Thyroid gland (tissue), 4 donors: ENCODE measurements at regions not wholly inside any gene's neighbourhood (a gene's known extent, or its start where the extent isn't known, plus 50 kb on each side); places are given as distances from the start of the nearest gene placed in this dataset.

ENCODE experiments used
- DNase-seq, 2 donors: peaks; one replicate each; pipeline ENCODE4 v3.0.0-alpha.2; 2019
- H3K27ac ChIP-seq, 3 donors: fragments of 200-600 bp; sonication (generic); 1 replicate in 2 of 3; 2 replicates in 1 of 3; pipeline ENCODE4 v1.5.1; 2016 to 2019; ENCODE audit warnings: mild to moderate bottlenecking in 1 of 3, moderate library complexity in 1 of 3
- H3K27me3 ChIP-seq: fragments of 200-600 bp; sonication (generic); one replicate; pipeline ENCODE4 v1.5.1; 2019
- H3K36me3 ChIP-seq, 2 donors: fragments of 200-600 bp; sonication (generic); one replicate each; pipeline ENCODE4 v1.5.1; 2016 to 2019
- H3K4me1 ChIP-seq, 2 donors: fragments of 200-600 bp; sonication (generic); one replicate each; pipeline ENCODE4 v1.5.1; 2017 to 2019
- H3K4me3 ChIP-seq, 3 donors: fragments of 200-600 bp; sonication (generic); replicated peaks in 1 of 3; 1 replicate in 2 of 3; 2 replicates in 1 of 3; pipeline ENCODE4 v1.5.1; 2016; ENCODE audit warnings: mild to moderate bottlenecking in 1 of 3
- H3K9me3 ChIP-seq: fragments of 200-600 bp; sonication (generic); one replicate; pipeline ENCODE4 v1.5.1; 2017
- POLR2A ChIP-seq, 2 donors: fragments of 450-650 bp; IDR thresholded peaks; one replicate each; pipeline ENCODE4 v1.6.1; 2017; ENCODE audit warnings: antibody characterized with exemption in 2 of 2, mild to moderate bottlenecking in 2 of 2, moderate library complexity in 1 of 2
- WGBS, 2 donors: methylation state at CpG; one replicate each; pipeline ENCODE4 v1.1.5; 2017; 5-methylcytosine and 5-hydroxymethylcytosine counted together
- intact Hi-C: fragments of 100-400 bp; cut with DNase I; formaldehyde crosslinking; loops from one replicate; pipeline ENCODE4 v1.15.1; 2023
- TF ChIP-seq, protein P1 (sequence below), 6 experiments: fragments of 200-600 bp in 3 of 6; fragments of 450-650 bp in 3 of 6; sonication (generic) in 3 of 6; IDR thresholded peaks; one replicate each; pipeline ENCODE4 v1.5.1; 2016 to 2019; ENCODE audit warnings: antibody characterized with exemption in 6 of 6, mild to moderate bottlenecking in 2 of 6, inconsistent platforms in 1 of 6, moderate library complexity in 1 of 6

DNA sequence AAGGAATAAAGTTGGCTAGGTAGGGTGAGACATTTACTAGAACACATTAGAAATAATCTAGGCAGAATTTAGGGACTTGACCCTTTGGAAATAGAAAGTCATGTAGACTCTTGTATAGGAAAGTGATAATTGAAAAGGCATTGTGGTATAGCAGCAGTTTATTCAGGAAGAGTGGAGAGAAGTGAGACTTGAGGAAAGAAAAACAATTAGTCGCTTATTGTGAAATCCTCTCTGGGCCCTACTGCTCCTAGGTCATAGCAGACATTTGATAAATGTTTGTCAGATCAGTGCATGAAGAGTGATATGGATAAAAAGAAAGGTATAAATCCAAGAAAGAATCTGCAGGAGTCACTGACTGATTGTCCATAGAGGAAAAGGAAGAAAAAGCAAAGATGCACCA lies 337.6 kb downstream of the HNRNPD start:
- H3K36me3 ChIP-seq, result no peaks in the 10 kb centered on the region
- WGBS, 2 donors, result 11 to 41% methylated on average over 1 of the region's 1 CpG
- H3K27me3 ChIP-seq, result no peaks in the 10 kb centered on the region
- H3K4me3 ChIP-seq, result no peak overlapping the region
- no peaks in the 10 kb centered on the region for H3K9me3 ChIP-seq
- no peak overlapping the region for H3K27ac ChIP-seq
- no peaks in the 10 kb centered on the region for H3K4me1 ChIP-seq
- no peak for DNase-seq
- TF ChIP-seq POLR2A (IDR thresholded peaks at IDR 0.05), result no peak
- TF ChIP-seq, protein P1, sequence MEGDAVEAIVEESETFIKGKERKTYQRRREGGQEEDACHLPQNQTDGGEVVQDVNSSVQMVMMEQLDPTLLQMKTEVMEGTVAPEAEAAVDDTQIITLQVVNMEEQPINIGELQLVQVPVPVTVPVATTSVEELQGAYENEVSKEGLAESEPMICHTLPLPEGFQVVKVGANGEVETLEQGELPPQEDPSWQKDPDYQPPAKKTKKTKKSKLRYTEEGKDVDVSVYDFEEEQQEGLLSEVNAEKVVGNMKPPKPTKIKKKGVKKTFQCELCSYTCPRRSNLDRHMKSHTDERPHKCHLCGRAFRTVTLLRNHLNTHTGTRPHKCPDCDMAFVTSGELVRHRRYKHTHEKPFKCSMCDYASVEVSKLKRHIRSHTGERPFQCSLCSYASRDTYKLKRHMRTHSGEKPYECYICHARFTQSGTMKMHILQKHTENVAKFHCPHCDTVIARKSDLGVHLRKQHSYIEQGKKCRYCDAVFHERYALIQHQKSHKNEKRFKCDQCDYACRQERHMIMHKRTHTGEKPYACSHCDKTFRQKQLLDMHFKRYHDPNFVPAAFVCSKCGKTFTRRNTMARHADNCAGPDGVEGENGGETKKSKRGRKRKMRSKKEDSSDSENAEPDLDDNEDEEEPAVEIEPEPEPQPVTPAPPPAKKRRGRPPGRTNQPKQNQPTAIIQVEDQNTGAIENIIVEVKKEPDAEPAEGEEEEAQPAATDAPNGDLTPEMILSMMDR (IDR thresholded peaks at IDR 0.05), result no peak
- intact Hi-C loops, result no loop called here

DNA sequence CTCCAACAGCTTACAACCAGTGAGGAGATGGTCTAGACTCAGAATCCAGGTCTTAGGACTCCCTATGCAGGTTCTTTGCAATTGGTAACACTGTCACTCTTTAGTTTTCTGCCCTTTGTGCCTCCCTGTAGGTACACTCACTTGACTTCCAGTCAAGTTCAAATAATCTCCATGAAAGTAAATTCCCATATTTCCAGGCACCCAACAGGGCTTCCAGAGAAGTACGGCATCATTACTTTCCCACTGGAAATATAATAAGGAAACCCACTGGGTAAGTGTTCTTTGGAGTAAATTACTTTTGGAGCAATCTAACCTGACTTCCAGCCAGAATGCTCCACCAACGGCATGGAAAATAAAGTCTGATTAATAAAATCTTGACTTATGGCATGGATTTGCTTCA lies 338.9 kb downstream of the HNRNPD start:
- Histone ChIP-seq H3K4me3 (no peak overlapping the region), H3K4me1 (no peaks in the 10 kb centered on the region), H3K9me3 (no peaks in the 10 kb centered on the region), H3K36me3 (no peaks in the 10 kb centered on the region), H3K27ac (no peak overlapping the region), H3K27me3 (no peaks in the 10 kb centered on the region)
- TF ChIP-seq, protein P1 (IDR thresholded peaks at IDR 0.05), result no peak
- no peak for TF ChIP-seq POLR2A (IDR thresholded peaks at IDR 0.05)
- WGBS, 2 donors, result 86 to 92% methylated on average over 2 of the region's 2 CpGs
- intact Hi-C loops, result no loop called here
- DNase-seq, result no peak

DNA sequence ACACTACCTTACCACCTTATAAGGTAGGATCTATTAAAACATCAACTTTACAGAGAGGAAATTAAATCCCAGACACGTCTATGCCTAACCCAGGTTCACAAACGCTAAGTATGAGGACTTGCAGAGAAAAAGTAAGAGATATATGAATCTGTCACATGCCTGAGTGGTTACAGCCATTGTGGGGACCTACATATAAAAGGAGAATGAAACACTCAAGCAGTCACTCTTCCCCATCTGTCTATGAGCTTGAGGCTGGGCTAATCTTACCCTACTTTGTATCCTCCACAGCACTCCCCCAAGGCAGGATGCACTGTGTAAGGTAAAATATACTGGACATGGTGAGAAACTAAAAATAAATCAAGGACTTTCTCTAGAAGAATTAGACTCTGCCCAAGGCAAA lies 339.9 kb downstream of the HNRNPD start:
- WGBS, 2 donors, result 59 to 60% methylated on average over 2 of the region's 2 CpGs

DNA sequence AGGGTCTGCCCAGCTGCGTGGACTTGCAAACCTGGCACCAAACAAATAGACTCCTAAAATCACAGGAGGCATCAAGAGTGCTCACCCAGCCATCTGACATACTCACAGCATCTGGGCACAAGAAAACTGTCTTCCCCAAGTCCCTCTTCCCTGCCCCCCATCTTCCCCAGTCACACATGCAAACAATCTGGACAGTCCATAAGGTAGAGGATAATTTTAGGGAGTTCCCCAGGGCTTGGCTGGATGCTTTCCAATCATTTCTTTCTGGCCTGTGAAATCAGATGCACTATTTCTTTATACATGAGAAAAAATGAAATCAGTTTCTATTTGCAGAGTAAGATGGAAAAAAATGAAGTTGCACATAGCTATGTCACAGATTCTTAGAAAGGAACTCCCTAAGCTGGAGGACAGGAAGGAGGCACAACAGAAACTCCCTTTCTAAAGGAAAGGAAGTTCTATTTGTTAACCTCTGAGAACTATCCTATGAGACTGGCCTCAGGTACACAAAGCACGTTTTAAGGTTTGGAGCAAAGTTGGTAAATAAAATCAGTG lies 342.3 kb downstream of the HNRNPD start:
- 50 to 69% methylated on average over 2 of the region's 2 CpGs for WGBS, 2 donors
- H3K27me3 ChIP-seq, result no peaks in the 10 kb centered on the region
- H3K36me3 ChIP-seq, result no peaks in the 10 kb centered on the region
- intact Hi-C loops, result no loop called here
- H3K4me3 ChIP-seq, result no peak overlapping the region
- no peak overlapping the region for H3K27ac ChIP-seq
- DNase-seq, result no peak
- no peaks in the 10 kb centered on the region for H3K9me3 ChIP-seq
- H3K4me1 ChIP-seq, result no peaks in the 10 kb centered on the region
- TF ChIP-seq, protein P1 (IDR thresholded peaks at IDR 0.05), result no peak
- TF ChIP-seq POLR2A (IDR thresholded peaks at IDR 0.05), result no peak

More for the DNA sequence above, 339.9 kb downstream of the HNRNPD start:
- no peak for DNase-seq
- TF ChIP-seq, protein P1 (IDR thresholded peaks at IDR 0.05), result no peak
- no peak for TF ChIP-seq POLR2A (IDR thresholded peaks at IDR 0.05)
- Histone ChIP-seq H3K9me3 (no peaks in the 10 kb centered on the region), H3K36me3 (no peaks in the 10 kb centered on the region), H3K4me1 (no peaks in the 10 kb centered on the region), H3K4me3 (no peak overlapping the region), H3K27ac (no peak overlapping the region), H3K27me3 (no peaks in the 10 kb centered on the region)
- intact Hi-C loops, result no loop called here

DNA sequence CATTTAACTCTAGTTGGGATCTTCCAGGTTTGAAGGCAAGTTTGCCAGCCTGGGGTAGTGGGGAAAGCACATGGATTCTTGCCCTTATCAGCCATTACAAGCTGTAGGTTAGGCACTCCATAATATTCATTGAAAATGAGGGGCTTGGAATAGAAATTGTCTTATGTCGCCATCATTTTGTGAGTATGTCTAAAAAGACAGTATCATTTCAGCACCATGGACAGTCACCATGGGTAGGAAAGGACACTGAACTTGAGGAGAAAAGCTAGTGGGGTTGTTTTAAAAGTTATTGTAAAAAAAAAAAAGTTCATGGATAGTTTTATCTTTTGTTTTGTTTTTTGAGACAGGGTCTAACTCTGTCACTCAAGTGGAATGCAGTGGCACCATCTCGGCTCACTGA lies 356.1 kb downstream of the HNRNPD start:
- Histone ChIP-seq H3K27me3 (no peaks in the 10 kb centered on the region), H3K4me1 (no peaks in the 10 kb centered on the region), H3K4me3 (no peak overlapping the region), H3K27ac (no peak overlapping the region), H3K36me3 (no peaks in the 10 kb centered on the region), H3K9me3 (no peaks in the 10 kb centered on the region)
- DNase-seq, result no peak
- intact Hi-C loops, result no loop called here
- TF ChIP-seq POLR2A (IDR thresholded peaks at IDR 0.05), result no peak
- TF ChIP-seq, protein P1 (IDR thresholded peaks at IDR 0.05), result no peak
- WGBS, 2 donors, result 61 to 71% methylated on average over 2 of the region's 2 CpGs
